C4-2B (cell line): ENCODE measurements at regions not wholly inside any gene's neighbourhood (a gene's known extent, or its start where the extent isn't known, plus 50 kb on each side); places are given as distances from the start of the nearest gene placed in this dataset.

Source experiments
- CTCF ChIP-seq: fragments of 450-650 bp; conservative IDR thresholded peaks from 2 replicates; pipeline ENCODE4 v1.5.1; 2017; ENCODE audit warnings: mild to moderate bottlenecking
- ZFX ChIP-seq: fragments of 450-650 bp; IDR thresholded peaks from 2 replicates; pipeline ENCODE4 v1.6.1; 2017

DNA sequence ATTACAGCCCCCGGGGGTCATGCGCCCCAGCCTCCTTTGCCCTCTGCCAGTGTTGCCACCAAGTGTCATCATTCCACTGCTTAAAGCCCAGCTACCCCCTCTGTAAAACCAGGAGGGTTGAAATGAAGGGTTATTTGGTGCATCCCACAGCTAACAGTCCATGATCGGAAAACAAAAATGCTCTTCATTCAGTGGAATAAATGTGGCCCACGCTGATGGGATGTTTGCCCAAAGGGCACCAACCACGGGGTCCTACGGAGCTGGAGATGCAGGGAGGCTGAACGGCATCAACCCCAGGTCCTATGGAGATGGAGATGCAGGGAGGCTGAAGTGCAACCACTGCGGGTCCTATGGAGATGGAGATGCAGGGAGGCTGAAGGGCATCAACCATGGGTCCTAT lies 218.5 kb upstream of the IRX1 start:
- no peak for TF ChIP-seq CTCF
- TF ChIP-seq ZFX: no peak
